HCT116 (cell line): ENCODE measurements at regions not wholly inside any gene's neighbourhood (a gene's known extent, or its start where the extent isn't known, plus 50 kb on each side); places are given as distances from the start of the nearest gene placed in this dataset.

Experiments
- CTCF ChIP-seq, 3 experiments: fragments of 200-600 bp in 1 of 3; sonication (generic) in 1 of 3; IDR thresholded peaks in 2 of 3; conservative IDR thresholded peaks in 1 of 3; 2 replicates each; pipeline ENCODE4 v1.5.1; 2012 to 2017; ENCODE audit warnings: low read depth in 2 of 3, low read length in 2 of 3, antibody characterized with exemption in 1 of 3, borderline replicate concordance in 1 of 3, control low read depth in 1 of 3, mild to moderate bottlenecking in 1 of 3, mixed read lengths in 1 of 3, mixed run types in 1 of 3, moderate library complexity in 1 of 3; ENCODE audit not compliant: insufficient read depth in 1 of 3
- POLR2A ChIP-seq: IDR thresholded peaks from 2 replicates; pipeline ENCODE4 v1.7.0; 2011; ENCODE audit warnings: borderline replicate concordance; ENCODE audit not compliant: insufficient read depth, insufficient read length; ENCODE audit errors: extremely low read depth
- POLR2AphosphoS5 ChIP-seq: IDR thresholded peaks from 2 replicates; pipeline ENCODE4 v1.6.1; 2011; ENCODE audit warnings: mild to moderate bottlenecking, low read depth, low read length, moderate library complexity

GRCh38 chr6:150721418-150722266 is 122.0 kb downstream of the PLEKHG1 start:
- TF ChIP-seq POLR2A (no peak), POLR2AphosphoS5 (no peak), CTCF (IDR thresholded peaks at IDR 0.05 in 2 of 3, conservative IDR thresholded peaks at IDR 0.05 in 1 of 3; ENCODE audit: borderline replicate concordance in 1 of 3, insufficient read depth in 1 of 3, low read depth in 2 of 3, low read length in 2 of 3) (no peak)
